ENCODE measurements at regions not wholly inside any gene's neighbourhood (a gene's known extent, or its start where the extent isn't known, plus 50 kb on each side); places are given as distances from the start of the nearest gene placed in this dataset.

- TF ChIP-seq CTCF (IDR thresholded peaks at IDR 0.05; ENCODE audit: insufficient read depth, low read length): no peak
- TF ChIP-seq REST (IDR thresholded peaks at IDR 0.05; ENCODE audit: insufficient replicate concordance, low read depth): no peak
Observed at GRCh38 chr5:114206640-114207039, 155.2 kb upstream of the KCNN2 start.

Data from HL-60 (cell line).